SK-N-MC (cell line): ENCODE measurements at regions not wholly inside any gene's neighbourhood (a gene's known extent, or its start where the extent isn't known, plus 50 kb on each side); places are given as distances from the start of the nearest gene placed in this dataset.

Experiments
- EZH2 ChIP-seq: fragments of 200-600 bp; sonication (generic); IDR thresholded peaks from one replicate; pipeline ENCODE4 v1.6.1; 2017; ENCODE audit warnings: antibody characterized with exemption
- POLR2AphosphoS5 ChIP-seq: IDR thresholded peaks from 2 replicates; pipeline ENCODE4 v1.6.1; 2012; ENCODE audit warnings: mild to moderate bottlenecking, low read depth, low read length, borderline replicate concordance

DNA sequence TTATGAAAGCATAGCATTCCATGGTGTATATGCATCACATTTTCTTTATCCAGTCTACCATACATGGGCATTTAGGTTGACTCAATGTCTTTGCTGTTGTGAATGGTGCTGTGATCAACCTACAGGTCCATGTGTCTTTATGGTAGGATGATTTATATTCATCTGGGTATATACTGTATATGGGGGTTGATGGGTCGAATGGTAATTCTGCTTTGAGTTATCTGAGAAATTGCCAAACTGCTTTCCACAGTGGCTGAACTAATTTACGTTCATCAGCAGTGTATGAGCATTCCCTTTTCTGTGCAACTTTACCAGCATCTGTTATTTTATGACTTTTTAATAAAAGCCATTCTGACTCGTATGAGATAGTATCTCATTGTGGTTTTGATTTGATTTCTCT, 662.4 kb upstream of the BCHE start:
- TF ChIP-seq POLR2AphosphoS5 = peak; percentile 16; the same call in 1 of the 2 replicates
- TF ChIP-seq EZH2 = no peak
